Common myeloid progenitor, CD34-positive (primary cell): ENCODE measurements at regions not wholly inside any gene's neighbourhood (a gene's known extent, or its start where the extent isn't known, plus 50 kb on each side); places are given as distances from the start of the nearest gene placed in this dataset.

Source experiments
- CTCF ChIA-PET: fragments of 350-600 bp; sonication (Branson Sonifier 250); formaldehyde crosslinking; loops from one replicate; lab custom pipeline; 2021; ENCODE audit warnings: antibody characterized with exemption; lab: Charles Lee
- POLR2A ChIA-PET: fragments of 350-600 bp; sonication (Branson Sonifier 250); formaldehyde crosslinking; loops from one replicate; lab custom pipeline; 2021; ENCODE audit warnings: antibody characterized with exemption; lab: Charles Lee
- DNase-seq, 3 donors: peaks; one replicate each; pipeline versions ENCODE4 v3.0.0 to v3.0.0-alpha.2; 2013
- H3K27ac ChIP-seq, 2 experiments: 1 replicate in 1 of 2; 2 replicates in 1 of 2; pipeline ENCODE4 v1.7.0; 2013; ENCODE audit warnings: inconsistent platforms in 2 of 2, low read length in 2 of 2, mild to moderate bottlenecking in 2 of 2, low read depth in 1 of 2, moderate library complexity in 1 of 2; ENCODE audit not compliant: severe bottlenecking in 2 of 2, insufficient read depth in 1 of 2, poor library complexity in 1 of 2
- H3K27me3 ChIP-seq, 5 experiments: replicated peaks in 2 of 5; 1 replicate in 3 of 5; 2 replicates in 2 of 5; pipeline versions ENCODE4 v1.6.1 to v1.7.0; 2013; ENCODE audit warnings: low read length in 4 of 5, mild to moderate bottlenecking in 2 of 5, moderate library complexity in 2 of 5, inconsistent platforms in 1 of 5; ENCODE audit not compliant: insufficient read depth in 5 of 5, control insufficient read depth in 4 of 5
- H3K36me3 ChIP-seq, 4 experiments: 1 replicate in 2 of 4; 2 replicates in 2 of 4; pipeline versions ENCODE4 v1.6.1 to v1.7.0; 2013; ENCODE audit warnings: low read length in 3 of 4, control low read depth in 1 of 4, mild to moderate bottlenecking in 1 of 4; ENCODE audit not compliant: control insufficient read depth in 4 of 4, insufficient read depth in 4 of 4
- H3K4me1 ChIP-seq, 4 experiments: 1 replicate in 3 of 4; 2 replicates in 1 of 4; pipeline versions ENCODE4 v1.6.1 to v1.7.1; 2013; ENCODE audit warnings: low read length in 3 of 4, mild to moderate bottlenecking in 3 of 4, control low read depth in 1 of 4, inconsistent platforms in 1 of 4, moderate library complexity in 1 of 4; ENCODE audit not compliant: control insufficient read depth in 4 of 4, insufficient read depth in 4 of 4; ENCODE audit errors: control extremely low read depth in 1 of 4
- H3K4me3 ChIP-seq, 7 experiments: 1 replicate in 4 of 7; 2 replicates in 3 of 7; pipeline versions ENCODE4 v1.5.1 to v1.7.0; 2013; ENCODE audit warnings: mild to moderate bottlenecking in 7 of 7, low read length in 6 of 7, moderate library complexity in 6 of 7, inconsistent platforms in 2 of 7, low read depth in 2 of 7, control low read depth in 1 of 7; ENCODE audit not compliant: insufficient read depth in 4 of 7, control insufficient read depth in 1 of 7; ENCODE audit errors: extremely low read depth in 1 of 7
- H3K9me3 ChIP-seq, 5 experiments: 1 replicate in 4 of 5; 2 replicates in 1 of 5; pipeline versions ENCODE4 v1.6.1 to v1.7.1; 2013; ENCODE audit warnings: low read length in 4 of 5, mild to moderate bottlenecking in 2 of 5, inconsistent platforms in 1 of 5, low read depth in 1 of 5, moderate library complexity in 1 of 5; ENCODE audit not compliant: control insufficient read depth in 4 of 5, insufficient read depth in 2 of 5; ENCODE audit errors: control extremely low read depth in 1 of 5
- WGBS: methylation state at CpG from one replicate; pipeline ENCODE4 v1.1.5; 2013; ENCODE audit not compliant: insufficient coverage; 5-methylcytosine and 5-hydroxymethylcytosine counted together

DNA sequence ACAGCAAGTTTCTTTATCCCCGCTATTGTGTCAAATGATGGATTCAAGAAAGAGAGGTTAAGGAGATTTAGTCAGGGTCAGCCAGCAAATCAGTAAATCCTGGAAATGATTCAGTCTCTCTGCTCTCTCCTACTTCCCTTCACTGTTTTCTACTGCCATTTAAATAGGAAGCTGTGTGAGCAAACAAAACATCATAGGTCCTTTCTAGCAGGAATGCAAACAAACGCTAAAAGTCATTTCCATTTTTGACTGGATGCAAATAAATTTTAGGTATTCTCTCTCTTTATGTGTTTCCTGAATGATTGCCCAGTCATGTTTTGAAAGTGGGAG, 299.4 kb upstream of the RORA start:
- H3K4me3 ChIP-seq: no peak overlapping the region
- ChIA-PET POLR2A (no interaction called here), CTCF (no interaction called here)
- WGBS: 100% methylated on average over 1 of the region's 2 CpGs
- no peaks in the 10 kb centered on the region for H3K9me3 ChIP-seq
- no peak overlapping the region for H3K27ac ChIP-seq
- H3K36me3 ChIP-seq: no peaks in the 10 kb centered on the region
- no peak for DNase-seq
- H3K4me1 ChIP-seq: peaks cover under 1 to 11% (median 8%) of the 10 kb centered on the region in 4 experiments
- H3K27me3 ChIP-seq: no peaks in the 10 kb centered on the region

DNA sequence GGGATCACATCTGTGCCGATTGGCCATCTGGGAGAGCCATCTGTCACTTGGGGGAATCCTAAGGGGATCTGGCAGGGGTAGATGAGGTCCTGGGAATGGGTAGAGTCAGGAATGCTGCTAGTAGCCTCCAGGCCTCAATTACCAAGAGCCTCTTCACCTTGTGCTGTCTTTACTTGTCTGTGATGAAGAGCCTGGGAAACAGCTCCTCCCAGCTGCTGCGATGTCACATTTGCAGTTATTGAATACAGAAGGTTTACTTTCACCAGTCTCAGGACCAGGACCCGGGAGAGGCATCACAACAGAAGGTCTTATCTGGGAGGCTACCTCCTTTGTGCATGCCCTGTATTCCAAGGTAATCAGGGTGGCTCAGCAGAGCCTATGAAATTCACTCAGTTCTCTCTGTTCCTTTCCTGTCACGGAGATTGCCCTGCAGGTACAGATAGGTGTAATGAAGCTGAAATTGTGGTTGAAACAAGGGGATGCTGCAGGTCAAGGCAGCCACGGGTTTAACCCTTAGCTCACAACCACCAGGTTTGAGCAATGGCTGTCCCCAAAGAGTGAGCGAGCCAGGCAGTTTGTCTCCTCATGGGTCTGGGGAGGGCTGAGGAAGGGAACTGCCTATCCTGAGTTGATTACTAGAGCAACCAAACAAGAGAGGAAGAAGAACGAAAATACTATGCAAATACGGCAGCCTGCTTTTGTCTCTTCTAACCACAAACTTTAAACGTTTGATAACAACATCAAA, 298.9 kb upstream of the RORA start:
- WGBS: 94% methylated on average over 6 of the region's 9 CpGs
- H3K9me3 ChIP-seq: no peaks in the 10 kb centered on the region
- no peak for DNase-seq
- POLR2A ChIA-PET: no interaction called here
- CTCF ChIA-PET: no interaction called here
- H3K4me1 ChIP-seq: peaks cover 2 to 17% (median 12%) of the 10 kb centered on the region in 4 experiments
- H3K27ac ChIP-seq: no peak overlapping the region
- H3K4me3 ChIP-seq: no peak overlapping the region
- no peaks in the 10 kb centered on the region for H3K36me3 ChIP-seq
- no peaks in the 10 kb centered on the region for H3K27me3 ChIP-seq

DNA sequence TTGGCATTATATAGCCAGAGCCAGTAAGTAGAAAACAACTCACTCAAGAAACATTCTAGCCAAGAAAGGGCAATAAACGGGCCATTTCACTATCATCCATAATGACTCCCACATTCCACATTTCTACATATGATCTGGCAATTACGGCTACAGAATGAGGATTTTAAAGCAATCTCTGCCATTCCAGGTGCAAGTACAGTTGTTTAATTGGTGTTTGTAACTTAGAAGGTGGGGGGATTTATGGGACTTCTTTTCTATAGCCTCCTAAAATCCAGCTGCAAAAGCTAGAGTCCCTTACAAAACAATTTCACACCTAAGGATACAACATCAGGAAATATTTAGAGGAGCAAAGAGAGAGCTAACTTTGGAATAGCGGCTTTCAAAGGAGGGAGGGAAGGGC, 295.4 kb upstream of the RORA start:
- Histone ChIP-seq H3K27me3 (no peaks in the 10 kb centered on the region), H3K27ac (no peak overlapping the region), H3K9me3 (no peaks in the 10 kb centered on the region), H3K4me1 (peaks cover 2 to 28% (median 14%) of the 10 kb centered on the region in 4 experiments), H3K4me3 (peak overlapping the region in 1 of 7 experiments; percentile 37), H3K36me3 (no peaks in the 10 kb centered on the region)
- no peak for DNase-seq
- WGBS: 60% methylated on average over 1 of the region's 3 CpGs
- ChIA-PET CTCF (no interaction called here), POLR2A (no interaction called here)

DNA sequence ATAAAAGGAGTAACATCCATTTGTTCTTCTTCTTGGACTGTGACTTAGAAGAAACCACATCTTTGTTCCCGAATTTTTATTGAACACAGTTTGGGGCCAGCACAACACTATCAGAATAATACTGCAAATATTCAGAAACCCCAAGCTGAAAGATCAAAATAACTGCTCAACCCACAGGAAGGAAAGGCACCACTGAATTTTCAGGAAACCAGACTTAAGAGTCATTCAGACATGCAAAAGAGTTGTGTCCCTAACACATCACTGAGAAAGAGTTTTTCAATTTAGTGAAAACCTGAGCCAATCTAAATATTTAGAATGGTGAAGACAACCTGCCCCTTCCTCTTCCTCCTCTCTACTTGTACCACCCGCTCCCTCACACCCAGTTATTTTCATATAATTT, 295.0 kb upstream of the RORA start:
- DNase-seq: peak in 2 of 3 donors; percentile 36 to 44

DNA sequence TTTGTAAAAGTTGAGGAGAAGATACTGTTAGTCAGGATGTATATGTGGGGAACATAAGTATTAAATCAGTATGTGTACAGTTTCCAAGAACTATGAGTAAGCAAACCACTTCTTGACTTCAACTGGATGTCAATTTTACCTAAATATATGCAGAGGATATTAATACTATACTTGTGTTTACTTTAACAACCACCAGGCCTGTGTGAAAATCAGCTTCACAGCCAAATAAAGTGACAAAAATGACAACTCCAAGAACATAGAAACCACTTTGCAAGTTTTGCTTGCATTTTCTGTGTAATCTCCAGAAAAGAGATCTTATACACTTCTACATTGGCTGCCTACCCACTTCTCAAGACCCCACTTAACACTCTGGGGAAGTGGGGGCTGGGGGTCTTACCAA, 293.3 kb upstream of the RORA start:
- H3K36me3 ChIP-seq: no peaks in the 10 kb centered on the region
- no peak overlapping the region for H3K27ac ChIP-seq
- ChIA-PET POLR2A (no interaction called here), CTCF (no interaction called here)
- H3K9me3 ChIP-seq: no peaks in the 10 kb centered on the region
- no peak for DNase-seq
- peaks cover 2 to 31% (median 14%) of the 10 kb centered on the region in 4 experiments for H3K4me1 ChIP-seq
- H3K4me3 ChIP-seq: no peak overlapping the region
- H3K27me3 ChIP-seq: no peaks in the 10 kb centered on the region

More for the DNA sequence above, 295.0 kb upstream of the RORA start:
- POLR2A ChIA-PET: no interaction called here
- Histone ChIP-seq H3K36me3 (no peaks in the 10 kb centered on the region), H3K9me3 (no peaks in the 10 kb centered on the region), H3K27me3 (no peaks in the 10 kb centered on the region), H3K4me3 (peak overlapping the region in 1 of 7 experiments; percentile 37), H3K27ac (no peak overlapping the region), H3K4me1 (peaks cover 2 to 28% (median 14%) of the 10 kb centered on the region in 4 experiments)
- CTCF ChIA-PET: no interaction called here
- 0% methylated on average over 1 of the region's 2 CpGs for WGBS

DNA sequence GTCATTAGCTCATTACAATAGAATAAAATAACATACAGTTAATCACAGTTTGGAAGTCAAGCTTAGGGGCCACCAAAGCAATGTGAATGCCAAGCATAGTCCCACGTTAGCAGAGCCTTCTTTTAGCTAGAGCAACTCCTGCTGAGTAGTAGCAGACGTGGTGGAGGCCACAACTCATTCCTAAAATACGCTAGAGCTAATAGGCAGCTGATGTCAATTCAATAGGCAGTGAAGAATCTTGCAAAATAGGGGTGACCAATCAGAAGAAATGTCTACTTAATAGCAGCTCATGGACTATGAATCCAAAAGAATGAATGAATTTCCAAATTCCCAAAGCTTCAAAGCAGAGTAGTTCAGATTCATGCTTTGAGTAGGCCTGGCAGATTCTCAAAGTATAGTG, 292.9 kb upstream of the RORA start:
- ChIA-PET CTCF (no interaction called here), POLR2A (no interaction called here)
- H3K4me1 ChIP-seq: peaks cover 2 to 31% (median 14%) of the 10 kb centered on the region in 4 experiments
- 94% methylated on average over 3 of the region's 3 CpGs for WGBS
- H3K36me3 ChIP-seq: no peaks in the 10 kb centered on the region
- no peaks in the 10 kb centered on the region for H3K27me3 ChIP-seq
- no peak overlapping the region for H3K4me3 ChIP-seq
- H3K27ac ChIP-seq: no peak overlapping the region
- H3K9me3 ChIP-seq: no peaks in the 10 kb centered on the region
- DNase-seq: no peak

DNA sequence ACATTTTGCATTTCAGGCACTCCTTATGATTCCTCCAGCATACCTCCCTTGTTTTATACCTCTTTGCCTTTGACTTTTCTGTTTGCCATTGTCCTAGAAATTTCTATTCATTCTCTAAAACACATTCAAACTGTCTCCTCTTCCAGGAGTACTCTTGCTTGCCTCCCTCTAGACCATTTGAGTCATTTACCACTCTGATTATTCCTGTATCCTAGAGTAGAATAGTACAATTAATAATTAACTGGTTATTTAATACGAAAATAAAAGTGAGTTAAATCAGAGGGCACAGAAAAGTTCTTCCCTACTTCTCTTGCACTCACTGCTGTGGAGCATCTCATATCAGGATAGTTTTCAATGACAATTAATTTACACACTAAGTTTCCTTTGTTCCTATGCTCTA, 290.2 kb upstream of the RORA start:
- POLR2A ChIA-PET: interaction anchor here (0.7 kb wide), 1 partner anchor 50 kb away, joined by 4 read pairs; no protein-coding TSS in a partner anchor
- WGBS: no CpG with 5 or more reads among the region's 1 CpG
- DNase-seq: no peak
- H3K27ac ChIP-seq: no peak overlapping the region
- H3K36me3 ChIP-seq: no peaks in the 10 kb centered on the region
- peaks cover 2 to 25% (median 11%) of the 10 kb centered on the region in 4 experiments for H3K4me1 ChIP-seq
- CTCF ChIA-PET: no interaction called here
- no peaks in the 10 kb centered on the region for H3K27me3 ChIP-seq
- H3K4me3 ChIP-seq: no peak overlapping the region
- H3K9me3 ChIP-seq: no peaks in the 10 kb centered on the region
